Posterior cingulate gyrus (tissue), 11 donors: ENCODE measurements at regions not wholly inside any gene's neighbourhood (a gene's known extent, or its start where the extent isn't known, plus 50 kb on each side); places are given as distances from the start of the nearest gene placed in this dataset.
A peak's percentile ranks its signal among the peaks of the same experiment; 100 is the strongest.
"Not testable (repeated sequence)": the region's sequence is repeated elsewhere in the genome, so short reads cannot be mapped to it uniquely, and the experiment has no call there.

Experiments
- DNase-seq, 10 donors: peaks; one replicate each; pipeline versions ENCODE4 v3.0.0 to v3.0.0-alpha.2; 2020 to 2021; ENCODE audit warnings: mixed read lengths in 3 of 10
- intact Hi-C: fragments of 100-400 bp; cut with DNase I; formaldehyde crosslinking; loops from one replicate; pipeline ENCODE4 v1.15.1; 2023

- DNase-seq, intact Hi-C loops: not testable (repeated sequence)
Measured at GRCh38 chrX:144185197-144185596, 301.3 kb downstream of the UBE2NL start.

- intact Hi-C loops, DNase-seq: not testable (repeated sequence)
Measured at GRCh38 chrX:144188489-144188888, 304.6 kb downstream of the UBE2NL start.

GRCh38 chrX:144197057-144197456 is 313.2 kb downstream of the UBE2NL start:
- DNase-seq, intact Hi-C loops: not testable (repeated sequence)

- DNase-seq, intact Hi-C loops: not testable (repeated sequence)
Measured at GRCh38 chrX:144202726-144203125, 318.9 kb downstream of the UBE2NL start.

- intact Hi-C loops, DNase-seq: not testable (repeated sequence)
Measured at GRCh38 chrX:144208360-144209024, 324.6 kb downstream of the UBE2NL start.

GRCh38 chrX:144214651-144215050 is 330.8 kb downstream of the UBE2NL start:
- intact Hi-C loops = no loop called here
- no peak for DNase-seq

- peak in 1 of 10 donors; percentile 72 for DNase-seq
- intact Hi-C loops = no loop called here
Measured at GRCh38 chrX:144219035-144219434, 335.2 kb downstream of the UBE2NL start.

- peak in 2 of 10 donors; percentile 54 to 69 for DNase-seq
- intact Hi-C loops = not testable (repeated sequence)
Measured at GRCh38 chrX:144231116-144231785, 347.4 kb downstream of the UBE2NL start.

GRCh38 chrX:144253356-144253755 is 369.5 kb downstream of the UBE2NL start:
- intact Hi-C loops = no loop called here
- no peak for DNase-seq

- DNase-seq = no peak
- intact Hi-C loops = no loop called here
Measured at GRCh38 chrX:144259054-144259453, 375.2 kb downstream of the UBE2NL start.

- peak in 1 of 10 donors; percentile 41 for DNase-seq
- intact Hi-C loops = no loop called here
Measured at GRCh38 chrX:144265641-144266040, 381.8 kb downstream of the UBE2NL start.

GRCh38 chrX:144275367-144275766 is 391.5 kb downstream of the UBE2NL start:
- intact Hi-C loops = no loop called here
- no peak for DNase-seq

- intact Hi-C loops = no loop called here
- DNase-seq = no peak
Measured at GRCh38 chrX:144275843-144276242, 392.0 kb downstream of the UBE2NL start.

- intact Hi-C loops = no loop called here
- DNase-seq = no peak
Measured at GRCh38 chrX:144293229-144293628, 409.4 kb downstream of the UBE2NL start.

- no peak for DNase-seq
- intact Hi-C loops = no loop called here
Measured at GRCh38 chrX:144295921-144296320, 412.1 kb downstream of the UBE2NL start.

GRCh38 chrX:144297221-144297620 is 413.4 kb downstream of the UBE2NL start:
- no peak for DNase-seq
- intact Hi-C loops = no loop called here

GRCh38 chrX:144327495-144327894 is 443.6 kb downstream of the UBE2NL start:
- DNase-seq = no peak
- intact Hi-C loops = no loop called here

- DNase-seq = no peak
- intact Hi-C loops = no loop called here
Measured at GRCh38 chrX:144333429-144333828, 449.6 kb downstream of the UBE2NL start.

GRCh38 chrX:144334577-144334976 is 450.7 kb downstream of the UBE2NL start:
- intact Hi-C loops = no loop called here
- DNase-seq = no peak

- intact Hi-C loops = no loop called here
- no peak for DNase-seq
Measured at GRCh38 chrX:144335402-144335801, 451.5 kb downstream of the UBE2NL start.

GRCh38 chrX:144379156-144379555 is 495.3 kb downstream of the UBE2NL start:
- intact Hi-C loops = no loop called here
- DNase-seq = peak in 2 of 10 donors; percentile 51 to 61

GRCh38 chrX:144388738-144389137 is 504.9 kb downstream of the UBE2NL start:
- intact Hi-C loops = no loop called here
- DNase-seq = no peak
